IMR-90 (cell line): ENCODE measurements at regions not wholly inside any gene's neighbourhood (a gene's known extent, or its start where the extent isn't known, plus 50 kb on each side); places are given as distances from the start of the nearest gene placed in this dataset.

ENCODE experiments used
- ATAC-seq: fragments of 200-7000 bp; cut with Tn5 transposase; 2 replicates; pipeline ENCODE4 v1.9.1; 2020; ENCODE audit warnings: low read depth, mild to moderate bottlenecking, moderate library complexity
- BruUV-seq: library from RNA; stranded (reverse); fragments of 400-500 nt; replicated peaks from 2 replicates; lab custom pipeline; 2021; lab: Mats Ljungman, UMichigan
- CTCF ChIA-PET: fragments of 300-600 bp; formaldehyde crosslinking; extraction: SDS; loops from one replicate; lab custom pipeline; 2021; ENCODE audit warnings: antibody characterized with exemption; lab: Yijun Ruan, JAX
- POLR2A ChIA-PET: fragments of 300-600 bp; sonication (Branson Sonifier 250); formaldehyde crosslinking; loops from one replicate; lab custom pipeline; 2022; ENCODE audit warnings: antibody characterized with exemption; ENCODE audit not compliant: unreplicated experiment; lab: Charles Lee
- DNase-seq: peaks from one replicate; pipeline ENCODE4 v3.0.0; 2013
- H2AFZ ChIP-seq: replicated peaks from 2 replicates; pipeline ENCODE3; 2013; ENCODE audit warnings: low read length, mild to moderate bottlenecking; ENCODE audit not compliant: poor library complexity
- H2AK5ac ChIP-seq: 2 replicates; pipeline ENCODE4 v1.6.1; 2013; ENCODE audit warnings: low read depth, low read length, inconsistent platforms
- H2AK9ac ChIP-seq: replicated peaks from 2 replicates; pipeline ENCODE3; 2013; ENCODE audit warnings: mild to moderate bottlenecking, low read depth, low read length, moderate library complexity; ENCODE audit not compliant: poor library complexity
- H2BK120ac ChIP-seq: 2 replicates; pipeline ENCODE4 v1.6.1; 2013; ENCODE audit warnings: low read depth, low read length, inconsistent platforms
- H2BK15ac ChIP-seq: 3 replicates; pipeline ENCODE4 v1.6.1; 2013; ENCODE audit warnings: low read depth, low read length, inconsistent platforms
- H2BK20ac ChIP-seq: 2 replicates; pipeline ENCODE4 v1.6.1; 2013; ENCODE audit warnings: low read depth, mild to moderate bottlenecking, inconsistent platforms, low read length, moderate library complexity
- H2BK5ac ChIP-seq: 2 replicates; pipeline ENCODE4 v1.6.1; 2013; ENCODE audit warnings: mild to moderate bottlenecking, low read depth, low read length, inconsistent platforms; ENCODE audit not compliant: poor library complexity, severe bottlenecking
- H3K14ac ChIP-seq: replicated peaks from 2 replicates; pipeline ENCODE4 v1.6.1; 2013; ENCODE audit warnings: low read depth, low read length, inconsistent platforms
- H3K18ac ChIP-seq: 2 replicates; pipeline ENCODE4 v1.6.1; 2013; ENCODE audit warnings: low read depth, low read length, control low read depth
- H3K23ac ChIP-seq: 2 replicates; pipeline ENCODE4 v1.6.1; 2013; ENCODE audit warnings: low read depth, low read length, inconsistent platforms
- H3K27ac ChIP-seq: 2 replicates; pipeline ENCODE4 v1.5.1; 2013; ENCODE audit warnings: mild to moderate bottlenecking, control low read depth, low read length; ENCODE audit not compliant: insufficient read depth
- H3K27me3 ChIP-seq: 2 replicates; pipeline ENCODE4 v1.6.1; 2013; ENCODE audit warnings: low read length; ENCODE audit not compliant: control insufficient read depth, insufficient read depth
- H3K36me3 ChIP-seq: 2 replicates; pipeline ENCODE4 v1.6.1; 2013; ENCODE audit warnings: low read length, mixed read lengths; ENCODE audit not compliant: control insufficient read depth, insufficient read depth
- H3K4ac ChIP-seq: 2 replicates; pipeline ENCODE4 v1.6.1; 2013; ENCODE audit warnings: low read depth, low read length, inconsistent platforms
- H3K4me1 ChIP-seq: 2 replicates; pipeline ENCODE4 v1.6.1; 2013; ENCODE audit warnings: low read length, mixed read lengths; ENCODE audit not compliant: control insufficient read depth, insufficient read depth
- H3K4me2 ChIP-seq: 2 replicates; pipeline ENCODE4 v1.6.1; 2013; ENCODE audit warnings: low read depth, mild to moderate bottlenecking, control low read depth, low read length, moderate library complexity
- H3K4me3 ChIP-seq: 2 replicates; pipeline ENCODE4 v1.5.1; 2013; ENCODE audit warnings: low read depth, mild to moderate bottlenecking, control low read depth, low read length, moderate library complexity; ENCODE audit not compliant: insufficient read depth
- H3K56ac ChIP-seq: 2 replicates; pipeline ENCODE4 v1.6.1; 2013; ENCODE audit warnings: low read length, inconsistent platforms; ENCODE audit not compliant: insufficient read depth; ENCODE audit errors: extremely low read depth
- H3K79me1 ChIP-seq, 2 experiments: 2 replicates each; pipeline ENCODE4 v1.6.1; 2013; ENCODE audit warnings: low read length in 2 of 2, inconsistent platforms in 1 of 2, low read depth in 1 of 2
- H3K9ac ChIP-seq: 2 replicates; pipeline ENCODE4 v1.6.1; 2013; ENCODE audit warnings: low read depth, low read length, control low read depth
- H3K9me1 ChIP-seq: 2 replicates; pipeline ENCODE4 v1.6.1; 2013; ENCODE audit warnings: low read length, inconsistent platforms; ENCODE audit not compliant: insufficient read depth
- H3K9me3 ChIP-seq: 2 replicates; pipeline ENCODE4 v1.6.1; 2013; ENCODE audit warnings: low read length; ENCODE audit not compliant: control insufficient read depth, insufficient read depth
- H4K20me1 ChIP-seq: 2 replicates; pipeline ENCODE4 v1.6.1; 2013; ENCODE audit warnings: low read length, inconsistent platforms; ENCODE audit not compliant: insufficient read depth
- H4K5ac ChIP-seq: 2 replicates; pipeline ENCODE4 v1.6.1; 2013; ENCODE audit warnings: mild to moderate bottlenecking, low read depth, low read length, control low read depth
- H4K8ac ChIP-seq, 2 experiments: 2 replicates each; pipeline ENCODE4 v1.6.1; 2013; ENCODE audit warnings: low read depth in 2 of 2, low read length in 2 of 2, control low read depth in 1 of 2, inconsistent platforms in 1 of 2
- H4K91ac ChIP-seq: 2 replicates; pipeline ENCODE4 v1.6.1; 2013; ENCODE audit warnings: low read depth, low read length, inconsistent platforms; ENCODE audit not compliant: insufficient read depth
- BHLHE40 ChIP-seq: fragments of 150-350 bp; IDR thresholded peaks from 2 replicates; pipeline ENCODE4 v1.6.1; 2016; ENCODE audit warnings: mild to moderate bottlenecking, low read depth, low read length
- CEBPB ChIP-seq: IDR thresholded peaks from 2 replicates; pipeline ENCODE4 v1.6.1; 2012; ENCODE audit warnings: low read depth, low read length, improper control_type of control experiment
- CHD1 ChIP-seq: IDR thresholded peaks from 2 replicates; pipeline ENCODE4 v1.6.1; 2012; ENCODE audit warnings: low read depth, low read length, improper control_type of control experiment
- FOS ChIP-seq: fragments of 150-350 bp; IDR thresholded peaks from 2 replicates; pipeline ENCODE4 v1.6.1; 2016; ENCODE audit warnings: low read depth, low read length
- MAFK ChIP-seq: IDR thresholded peaks from 2 replicates; pipeline ENCODE4 v1.6.1; 2012; ENCODE audit warnings: low read depth, low read length, improper control_type of control experiment
- MAZ ChIP-seq: IDR thresholded peaks from 2 replicates; pipeline ENCODE4 v1.6.1; 2012; ENCODE audit warnings: low read depth, mild to moderate bottlenecking, low read length, improper control_type of control experiment, moderate library complexity, borderline replicate concordance
- MXI1 ChIP-seq: IDR thresholded peaks from 2 replicates; pipeline ENCODE4 v1.6.1; 2012; ENCODE audit warnings: low read depth, mild to moderate bottlenecking, low read length, moderate library complexity, borderline replicate concordance
- NFE2L2 ChIP-seq: fragments of 150-350 bp; IDR thresholded peaks from 2 replicates; pipeline ENCODE4 v1.6.1; 2016; ENCODE audit warnings: low read depth, mild to moderate bottlenecking, low read length
- POLR2A ChIP-seq: IDR thresholded peaks from 2 replicates; pipeline ENCODE4 v1.6.1; 2012; ENCODE audit warnings: mild to moderate bottlenecking, low read depth, low read length
- RAD21 ChIP-seq: IDR thresholded peaks from 2 replicates; pipeline ENCODE4 v1.6.1; 2012; ENCODE audit warnings: low read length, improper control_type of control experiment
- RCOR1 ChIP-seq: IDR thresholded peaks from 2 replicates; pipeline ENCODE4 v1.6.1; 2012; ENCODE audit warnings: mild to moderate bottlenecking, low read length, improper control_type of control experiment; ENCODE audit not compliant: insufficient replicate concordance
- RFX5 ChIP-seq: IDR thresholded peaks from 2 replicates; pipeline ENCODE4 v1.8.0; 2012; ENCODE audit warnings: low read depth, mild to moderate bottlenecking, low read length, moderate library complexity
- SMC3 ChIP-seq: fragments of 150-350 bp; IDR thresholded peaks from 2 replicates; pipeline ENCODE4 v1.6.1; 2016; ENCODE audit warnings: low read depth, mild to moderate bottlenecking, antibody characterized with exemption, low read length, moderate library complexity
- WGBS, 2 experiments: methylation state at CpG; one replicate each; pipeline versions ENCODE4 v1.1.5 to v1.1.7; 2013; ENCODE audit warnings: missing lambda C conversion rate in 2 of 2; ENCODE audit not compliant: insufficient read length in 1 of 2; ENCODE audit errors: extremely low coverage in 2 of 2; 5-methylcytosine and 5-hydroxymethylcytosine counted together
- dilution Hi-C: fragments of 300-500 bp; cut with HindIII; formaldehyde crosslinking; loops from one replicate; pipeline ENCODE4 v1.14.3; 2018; ENCODE audit warnings: low sequenced_read_pairs; ENCODE audit not compliant: unreplicated experiment
- in situ Hi-C: fragments of 300-500 bp; cut with MboI; formaldehyde crosslinking; loops from 3 replicates; pipeline ENCODE4 v1.14.3; 2019; ENCODE audit warnings: low sequenced_read_pairs, inconsistent platforms, mixed read lengths
- intact Hi-C: fragments of 100-400 bp; cut with micrococcal nuclease; formaldehyde crosslinking; loops from 2 replicates; pipeline ENCODE4 v1.10.0; 2022
- TF ChIP-seq, protein P1 (sequence below): fragments of 150-350 bp; IDR thresholded peaks from 2 replicates; pipeline ENCODE4 v1.6.1; 2016; ENCODE audit warnings: low read depth, mild to moderate bottlenecking, low read length, moderate library complexity, borderline replicate concordance
- TF ChIP-seq, protein P2 (sequence below): fragments of 150-350 bp; IDR thresholded peaks from 2 replicates; pipeline ENCODE4 v1.6.1; 2017; ENCODE audit warnings: mild to moderate bottlenecking, antibody characterized with exemption, low read length, low read depth
- TF ChIP-seq, protein P3 (sequence below): conservative IDR thresholded peaks from 2 replicates; pipeline ENCODE4 v1.5.1; 2012; ENCODE audit warnings: mild to moderate bottlenecking, low read depth, low read length, improper control_type of control experiment

DNA sequence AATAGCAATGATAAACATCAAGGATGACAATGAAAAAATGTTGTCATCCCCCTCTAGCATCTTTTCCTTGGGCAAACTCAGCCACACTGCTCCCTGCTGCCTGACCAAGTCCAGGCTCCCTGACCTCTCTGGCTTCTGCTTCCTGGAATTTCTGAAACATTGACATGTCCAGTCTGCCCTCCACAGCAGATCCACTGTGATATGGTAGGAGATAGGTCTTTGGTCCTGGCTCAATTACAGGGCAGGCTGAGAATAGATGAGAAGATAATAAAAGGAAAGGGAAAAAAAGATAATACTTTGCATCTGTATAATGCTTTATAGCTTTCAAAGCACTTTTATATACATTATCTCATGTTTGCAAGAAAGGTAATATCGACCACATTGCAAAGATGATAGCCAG lies 417.7 kb downstream of the BUD13 start:
- CTCF ChIA-PET = no interaction called here
- Histone ChIP-seq H2BK20ac (no peak overlapping the region), H3K36me3 (no peaks in the 10 kb centered on the region), H4K20me1 (no peaks in the 10 kb centered on the region), H2AK5ac (no peak overlapping the region), H3K9me1 (no peaks in the 10 kb centered on the region), H3K18ac (no peak overlapping the region), H3K23ac (no peak overlapping the region), H3K56ac (no peak overlapping the region), H2BK120ac (no peak overlapping the region), H3K4ac (no peak overlapping the region), H3K4me3 (no peak overlapping the region), H3K27me3 (no peaks in the 10 kb centered on the region), H2AK9ac (no peak overlapping the region), H2AFZ (no peak overlapping the region), H3K27ac (no peak overlapping the region), H3K14ac (no peak overlapping the region), H4K8ac (no peak overlapping the region), H3K4me2 (no peak overlapping the region), H4K5ac (no peak overlapping the region), H3K9me3 (peaks cover 5% of the 10 kb centered on the region), H3K4me1 (no peaks in the 10 kb centered on the region), H2BK15ac (no peak overlapping the region), H3K9ac (no peak overlapping the region), H2BK5ac (no peak overlapping the region), H4K91ac (no peak overlapping the region), H3K79me1 (no peaks in the 10 kb centered on the region)
- WGBS, 2 experiments = no CpG with 5 or more reads among the region's 1 CpG
- in situ Hi-C loops (no loop called here), intact Hi-C loops (no loop called here), dilution Hi-C loops (no loop called here)
- POLR2A ChIA-PET = no interaction called here
- no TSS peak for BruUV-seq
- ATAC-seq = no peak
- TF ChIP-seq MAFK (no peak), MXI1 (no peak), CEBPB (no peak), RCOR1 (no peak), POLR2A (no peak), CHD1 (no peak), MAZ (no peak), FOS (no peak), NFE2L2 (no peak), BHLHE40 (no peak), RFX5 (no peak), RAD21 (no peak), SMC3 (no peak)
- TF ChIP-seq, protein P1, sequence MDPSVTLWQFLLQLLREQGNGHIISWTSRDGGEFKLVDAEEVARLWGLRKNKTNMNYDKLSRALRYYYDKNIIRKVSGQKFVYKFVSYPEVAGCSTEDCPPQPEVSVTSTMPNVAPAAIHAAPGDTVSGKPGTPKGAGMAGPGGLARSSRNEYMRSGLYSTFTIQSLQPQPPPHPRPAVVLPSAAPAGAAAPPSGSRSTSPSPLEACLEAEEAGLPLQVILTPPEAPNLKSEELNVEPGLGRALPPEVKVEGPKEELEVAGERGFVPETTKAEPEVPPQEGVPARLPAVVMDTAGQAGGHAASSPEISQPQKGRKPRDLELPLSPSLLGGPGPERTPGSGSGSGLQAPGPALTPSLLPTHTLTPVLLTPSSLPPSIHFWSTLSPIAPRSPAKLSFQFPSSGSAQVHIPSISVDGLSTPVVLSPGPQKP = no peak
- TF ChIP-seq, protein P2, sequence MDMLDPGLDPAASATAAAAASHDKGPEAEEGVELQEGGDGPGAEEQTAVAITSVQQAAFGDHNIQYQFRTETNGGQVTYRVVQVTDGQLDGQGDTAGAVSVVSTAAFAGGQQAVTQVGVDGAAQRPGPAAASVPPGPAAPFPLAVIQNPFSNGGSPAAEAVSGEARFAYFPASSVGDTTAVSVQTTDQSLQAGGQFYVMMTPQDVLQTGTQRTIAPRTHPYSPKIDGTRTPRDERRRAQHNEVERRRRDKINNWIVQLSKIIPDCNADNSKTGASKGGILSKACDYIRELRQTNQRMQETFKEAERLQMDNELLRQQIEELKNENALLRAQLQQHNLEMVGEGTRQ = no peak
- TF ChIP-seq, protein P3, sequence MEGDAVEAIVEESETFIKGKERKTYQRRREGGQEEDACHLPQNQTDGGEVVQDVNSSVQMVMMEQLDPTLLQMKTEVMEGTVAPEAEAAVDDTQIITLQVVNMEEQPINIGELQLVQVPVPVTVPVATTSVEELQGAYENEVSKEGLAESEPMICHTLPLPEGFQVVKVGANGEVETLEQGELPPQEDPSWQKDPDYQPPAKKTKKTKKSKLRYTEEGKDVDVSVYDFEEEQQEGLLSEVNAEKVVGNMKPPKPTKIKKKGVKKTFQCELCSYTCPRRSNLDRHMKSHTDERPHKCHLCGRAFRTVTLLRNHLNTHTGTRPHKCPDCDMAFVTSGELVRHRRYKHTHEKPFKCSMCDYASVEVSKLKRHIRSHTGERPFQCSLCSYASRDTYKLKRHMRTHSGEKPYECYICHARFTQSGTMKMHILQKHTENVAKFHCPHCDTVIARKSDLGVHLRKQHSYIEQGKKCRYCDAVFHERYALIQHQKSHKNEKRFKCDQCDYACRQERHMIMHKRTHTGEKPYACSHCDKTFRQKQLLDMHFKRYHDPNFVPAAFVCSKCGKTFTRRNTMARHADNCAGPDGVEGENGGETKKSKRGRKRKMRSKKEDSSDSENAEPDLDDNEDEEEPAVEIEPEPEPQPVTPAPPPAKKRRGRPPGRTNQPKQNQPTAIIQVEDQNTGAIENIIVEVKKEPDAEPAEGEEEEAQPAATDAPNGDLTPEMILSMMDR = no peak
- no peak for DNase-seq
